Lung (tissue), 11 donors: ENCODE measurements at regions not wholly inside any gene's neighbourhood (a gene's known extent, or its start where the extent isn't known, plus 50 kb on each side); places are given as distances from the start of the nearest gene placed in this dataset.

ENCODE experiments used
- ATAC-seq: fragments of 200-7000 bp; cut with Tn5 transposase; one replicate; pipeline ENCODE4 v1.9.1; 2020; ENCODE audit warnings: moderate number of reproducible peaks; ENCODE audit not compliant: insufficient read depth, low FRiP score
- DNase-seq, 3 donors: peaks; one replicate each; pipeline ENCODE4 v3.0.0-alpha.2; 2013 to 2017
- H3K27ac ChIP-seq, 2 donors: one replicate each; pipeline ENCODE4 v1.5.1; 2013; ENCODE audit warnings: mild to moderate bottlenecking in 2 of 2, moderate library complexity in 2 of 2, control low read depth in 1 of 2, inconsistent platforms in 1 of 2, low read depth in 1 of 2, low read length in 1 of 2
- H3K27me3 ChIP-seq, 3 donors: one replicate each; pipeline ENCODE4 v1.5.1; 2013; ENCODE audit warnings: low read length in 2 of 3; ENCODE audit not compliant: control insufficient read depth in 3 of 3, insufficient read depth in 3 of 3
- H3K36me3 ChIP-seq, 4 donors: one replicate each; pipeline ENCODE4 v1.5.1; 2013; ENCODE audit warnings: low read length in 4 of 4, mild to moderate bottlenecking in 1 of 4, moderate library complexity in 1 of 4; ENCODE audit not compliant: control insufficient read depth in 4 of 4, insufficient read depth in 4 of 4
- H3K4me1 ChIP-seq, 5 donors: one replicate each; pipeline ENCODE4 v1.5.1; 2013; ENCODE audit warnings: low read length in 5 of 5, mild to moderate bottlenecking in 2 of 5, moderate library complexity in 1 of 5; ENCODE audit not compliant: control insufficient read depth in 5 of 5, insufficient read depth in 5 of 5
- H3K4me3 ChIP-seq: one replicate; pipeline ENCODE4 v1.5.1; 2013; ENCODE audit warnings: mild to moderate bottlenecking, control low read depth, moderate library complexity
- H3K9ac ChIP-seq, 2 donors: one replicate each; pipeline ENCODE4 v1.5.1; 2013; ENCODE audit warnings: low read length in 2 of 2, control low read depth in 1 of 2; ENCODE audit not compliant: insufficient read depth in 1 of 2
- H3K9me3 ChIP-seq, 4 donors: one replicate each; pipeline ENCODE4 v1.5.1; 2013; ENCODE audit warnings: low read length in 3 of 4, mild to moderate bottlenecking in 1 of 4, moderate library complexity in 1 of 4; ENCODE audit not compliant: control insufficient read depth in 4 of 4, insufficient read depth in 3 of 4
- CTCF ChIP-seq: IDR thresholded peaks from 2 replicates; pipeline ENCODE4 v1.5.1; 2012; ENCODE audit warnings: mild to moderate bottlenecking; ENCODE audit errors: control extremely low read depth, extremely low read depth
- WGBS, 2 donors: extraction: QIAGEN DNeasy Blood & Tissue Kit; methylation state at CpG; one replicate each; pipeline ENCODE4 v1.1.7; 2013; 5-methylcytosine and 5-hydroxymethylcytosine counted together
- donor health status: control.
- donor health status: control.
- donor health status: Bipolar disorder and iron deficiency.
- donor health status: healthy.
- donor health status: DM: yes; HTN: yes; CAD: no.

DNA sequence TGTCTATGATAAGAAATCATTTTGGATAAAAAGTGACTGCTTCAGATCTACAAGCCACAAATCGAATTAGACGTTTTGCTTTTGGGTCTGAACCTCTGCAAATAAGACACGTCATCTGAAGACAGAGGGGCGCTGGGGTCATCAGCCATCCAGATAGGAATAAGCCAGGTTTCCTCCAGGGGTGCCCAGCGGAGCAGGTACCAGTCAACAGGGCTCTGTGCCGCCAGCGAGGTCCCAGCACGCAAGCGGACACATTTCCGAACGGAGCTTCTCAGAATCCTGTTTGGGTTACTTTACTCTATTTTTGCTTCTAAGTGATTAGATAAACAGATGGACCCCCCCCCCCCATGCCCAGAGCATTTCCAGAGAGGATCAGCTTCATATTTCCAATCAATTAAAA is 873.8 kb downstream of the BRD1 start:
- H3K4me1 ChIP-seq = no peaks in the 10 kb centered on the region
- DNase-seq = no peak
- peaks cover 0 to 2% (median 0%) of the 10 kb centered on the region in 3 donors for H3K27me3 ChIP-seq
- peaks cover 0 to 9% (median 0%) of the 10 kb centered on the region in 4 donors for H3K9me3 ChIP-seq
- TF ChIP-seq CTCF = no peak
- H3K27ac ChIP-seq = no peak overlapping the region
- H3K36me3 ChIP-seq = no peaks in the 10 kb centered on the region
- no peak overlapping the region for H3K9ac ChIP-seq
- ATAC-seq = no peak
- no peak overlapping the region for H3K4me3 ChIP-seq
- 85 to 86% methylated on average over 11 of the region's 11 CpGs for WGBS, 2 donors

DNA sequence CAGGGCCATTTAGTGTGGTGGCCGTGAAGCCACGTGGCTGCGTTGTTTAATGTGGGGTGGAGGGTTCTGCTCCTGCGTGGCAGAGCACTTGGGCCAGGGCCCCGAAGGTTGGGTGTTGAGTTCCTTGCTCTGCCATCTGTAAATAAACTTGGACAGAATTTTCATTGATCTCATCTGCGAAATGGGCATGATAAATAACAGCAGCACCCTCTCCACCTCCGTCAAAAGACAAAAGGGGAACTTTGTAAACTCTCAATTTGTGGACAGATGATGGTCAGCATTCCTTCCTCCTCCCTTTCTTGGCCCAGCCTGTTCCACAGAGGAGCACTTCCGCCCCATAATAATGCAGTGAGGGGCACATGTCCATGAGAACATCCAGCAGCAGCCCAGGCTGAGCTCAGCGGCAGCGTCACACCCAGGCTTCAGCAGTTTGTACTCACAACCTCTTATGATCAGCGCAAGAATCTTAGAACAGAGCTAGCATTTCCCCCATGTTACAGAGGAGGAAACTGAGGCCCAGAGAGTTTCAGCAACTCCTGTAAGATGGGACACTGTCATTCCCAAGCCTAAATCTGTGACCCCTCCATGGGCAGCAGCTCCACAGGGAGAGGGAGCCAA is 874.5 kb downstream of the BRD1 start:
- TF ChIP-seq CTCF = no peak
- Histone ChIP-seq H3K27ac (no peak overlapping the region), H3K36me3 (no peaks in the 10 kb centered on the region), H3K9me3 (peaks cover 0 to 6% (median 0%) of the 10 kb centered on the region in 4 donors), H3K9ac (no peak overlapping the region), H3K4me1 (no peaks in the 10 kb centered on the region), H3K4me3 (no peak overlapping the region), H3K27me3 (peaks cover 0 to 2% (median 0%) of the 10 kb centered on the region in 3 donors)
- 85 to 90% methylated on average over 11 of the region's 11 CpGs for WGBS, 2 donors
- ATAC-seq (no peak), DNase-seq (no peak)

DNA sequence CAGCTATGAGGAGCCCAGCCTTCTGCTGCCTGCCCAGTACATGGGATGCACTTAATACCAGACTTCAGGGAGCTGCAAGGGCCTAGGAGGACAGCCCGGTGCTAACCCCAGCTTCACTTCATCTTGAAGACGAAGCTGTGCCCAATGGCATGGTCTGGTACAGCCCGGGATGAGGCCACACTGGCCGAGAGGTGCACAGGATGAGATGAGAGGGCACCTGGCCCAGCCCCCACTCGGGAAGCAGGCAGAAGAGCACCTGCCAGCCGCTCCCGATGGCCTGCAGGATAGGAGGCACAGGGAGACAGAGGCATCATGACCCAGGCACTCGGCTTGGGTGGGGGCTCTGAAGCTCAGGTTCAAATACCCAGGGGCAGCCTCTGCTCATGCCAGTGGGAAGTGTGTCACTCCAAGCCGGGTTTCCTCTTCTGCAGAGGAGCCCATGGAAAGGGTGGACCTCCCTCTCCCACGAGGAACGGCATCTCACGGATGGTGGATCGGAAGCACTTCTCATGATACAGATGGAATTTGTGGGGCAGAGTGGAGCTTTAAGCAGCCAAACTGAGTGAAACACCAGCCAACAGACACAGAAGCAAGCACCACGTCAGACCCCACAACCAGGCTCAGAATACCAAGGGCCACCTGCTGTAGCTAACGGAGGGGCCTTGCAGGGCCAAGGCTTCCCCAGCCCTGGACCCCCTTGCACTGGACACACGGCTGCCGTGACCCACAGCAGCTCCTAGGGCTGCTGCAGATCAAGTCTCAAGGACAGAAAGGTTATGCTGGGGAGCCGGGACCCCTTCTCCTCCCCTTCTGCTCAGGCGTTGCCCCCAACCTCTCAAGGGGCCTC is 875.2 kb downstream of the BRD1 start:
- Histone ChIP-seq H3K4me1 (no peaks in the 10 kb centered on the region), H3K4me3 (no peak overlapping the region), H3K36me3 (no peaks in the 10 kb centered on the region), H3K27me3 (peaks cover 0 to 2% (median 0%) of the 10 kb centered on the region in 3 donors), H3K9me3 (peaks cover 0 to 6% (median 0%) of the 10 kb centered on the region in 4 donors), H3K9ac (no peak overlapping the region), H3K27ac (no peak overlapping the region)
- ATAC-seq (no peak), DNase-seq (no peak)
- TF ChIP-seq CTCF = no peak
- 81 to 88% methylated on average over 19 of the region's 19 CpGs for WGBS, 2 donors
